PC-9 (cell line): ENCODE measurements at regions not wholly inside any gene's neighbourhood (a gene's known extent, or its start where the extent isn't known, plus 50 kb on each side); places are given as distances from the start of the nearest gene placed in this dataset.

Experiments
- BruUV-seq: library from RNA; stranded (reverse); fragments of 400-500 nt; replicated peaks from 2 replicates; lab custom pipeline; 2021; lab: Mats Ljungman, UMichigan
- CTCF ChIA-PET: fragments of 300-600 bp; sonication (Branson Sonifier 250); formaldehyde crosslinking; loops from one replicate; lab custom pipeline; 2022; ENCODE audit warnings: antibody characterized with exemption; lab: Charles Lee
- POLR2A ChIA-PET: fragments of 300-600 bp; sonication (Branson Sonifier 250); formaldehyde crosslinking; loops from one replicate; lab custom pipeline; 2022; ENCODE audit warnings: antibody characterized with exemption; ENCODE audit not compliant: unreplicated experiment; lab: Charles Lee
- DNase-seq, 2 experiments: peaks; one replicate each; pipeline versions ENCODE4 v3.0.0 to v3.0.0-alpha.2; 2015 to 2022; ENCODE audit warnings: mixed read lengths in 1 of 2
- H2AFZ ChIP-seq: fragments of 200-600 bp; sonication (generic); 2 replicates; pipeline ENCODE4 v1.8.1; 2017; ENCODE audit warnings: antibody characterized with exemption
- H3F3A ChIP-seq: fragments of 200-600 bp; sonication (generic); 2 replicates; pipeline ENCODE4 v1.8.1; 2017; ENCODE audit warnings: antibody characterized with exemption, mild to moderate bottlenecking, low read depth; ENCODE audit not compliant: insufficient read depth
- H3K27ac ChIP-seq: fragments of 200-600 bp; sonication (generic); 2 replicates; pipeline ENCODE4 v1.6.1; 2016; ENCODE audit warnings: mixed run types
- H3K27me3 ChIP-seq: fragments of 200-600 bp; sonication (generic); 2 replicates; pipeline ENCODE4 v1.6.1; 2016; ENCODE audit warnings: low read depth, mixed run types; ENCODE audit not compliant: insufficient read depth
- H3K36me3 ChIP-seq: fragments of 200-600 bp; sonication (generic); 2 replicates; pipeline ENCODE4 v1.6.1; 2016; ENCODE audit warnings: low read depth, mixed run types
- H3K4me1 ChIP-seq: fragments of 200-600 bp; sonication (generic); replicated peaks from 2 replicates; pipeline ENCODE4 v1.6.1; 2016; ENCODE audit warnings: mixed run types; ENCODE audit not compliant: insufficient read depth
- H3K4me2 ChIP-seq: fragments of 200-600 bp; sonication (generic); 2 replicates; pipeline ENCODE4 v1.6.1; 2017; ENCODE audit warnings: mixed run types
- H3K4me3 ChIP-seq: fragments of 200-600 bp; sonication (generic); 2 replicates; pipeline ENCODE4 v1.6.1; 2016; ENCODE audit warnings: mixed run types
- H3K79me2 ChIP-seq: fragments of 200-600 bp; sonication (generic); 2 replicates; pipeline ENCODE4 v1.6.1; 2017; ENCODE audit warnings: low read depth, mixed run types
- H3K9me2 ChIP-seq: fragments of 200-600 bp; sonication (generic); 2 replicates; pipeline ENCODE4 v1.8.1; 2017; ENCODE audit warnings: mild to moderate bottlenecking; ENCODE audit not compliant: insufficient read depth
- H3K9me3 ChIP-seq: fragments of 200-600 bp; sonication (generic); 2 replicates; pipeline ENCODE4 v1.8.1; 2016; ENCODE audit warnings: low read depth; ENCODE audit not compliant: insufficient read depth
- H4K20me1 ChIP-seq: fragments of 200-600 bp; sonication (generic); 2 replicates; pipeline ENCODE4 v1.8.1; 2017; ENCODE audit not compliant: insufficient read depth
- CTCF ChIP-seq: fragments of 200-600 bp; sonication (generic); conservative IDR thresholded peaks from 2 replicates; pipeline ENCODE4 v1.6.1; 2017; ENCODE audit warnings: mixed run types, antibody characterized with exemption, mild to moderate bottlenecking, moderate library complexity
- EZH2 ChIP-seq: fragments of 200-600 bp; sonication (generic); IDR thresholded peaks from 2 replicates; pipeline ENCODE4 v1.8.0; 2017; ENCODE audit warnings: antibody characterized with exemption, low read depth
- intact Hi-C: fragments of 100-400 bp; cut with micrococcal nuclease; formaldehyde crosslinking; loops from one replicate; pipeline ENCODE4 v1.10.0; 2022; ENCODE audit not compliant: unreplicated experiment

GRCh38 chr3:107235193-107235927, 141.9 kb upstream of the CCDC54 start:
- Histone ChIP-seq H2AFZ (no peak overlapping the region), H3K9me3 (no peaks in the 10 kb centered on the region), H3K36me3 (no peaks in the 10 kb centered on the region), H3K4me3 (no peak overlapping the region), H3K79me2 (no peaks in the 10 kb centered on the region), H3F3A (peaks cover 18% of the 10 kb centered on the region), H3K4me2 (peak overlapping the region; percentile 61), H3K4me1 (peaks cover 33% of the 10 kb centered on the region), H4K20me1 (no peaks in the 10 kb centered on the region), H3K27ac (no peak overlapping the region), H3K27me3 (no peaks in the 10 kb centered on the region), H3K9me2 (no peaks in the 10 kb centered on the region)
- POLR2A ChIA-PET = interaction anchor here (0.6 to 0.7 kb wide), 2 partner anchors 10 to 691 kb away, joined by 3 to 4 read pairs; no protein-coding TSS in a partner anchor
- no peak for DNase-seq
- intact Hi-C loops = loop anchor here (5.0 kb wide), 3 partner anchors 427 to 1242 kb away; no protein-coding TSS in a partner anchor
- TF ChIP-seq EZH2 (no peak), CTCF (no peak)
- CTCF ChIA-PET = interaction anchor here (0.5 to 1.8 kb wide), 11 partner anchors 27 to 615 kb away, joined by 3 to 15 read pairs (median 4); no protein-coding TSS in a partner anchor
- BruUV-seq = no TSS peak

DNA sequence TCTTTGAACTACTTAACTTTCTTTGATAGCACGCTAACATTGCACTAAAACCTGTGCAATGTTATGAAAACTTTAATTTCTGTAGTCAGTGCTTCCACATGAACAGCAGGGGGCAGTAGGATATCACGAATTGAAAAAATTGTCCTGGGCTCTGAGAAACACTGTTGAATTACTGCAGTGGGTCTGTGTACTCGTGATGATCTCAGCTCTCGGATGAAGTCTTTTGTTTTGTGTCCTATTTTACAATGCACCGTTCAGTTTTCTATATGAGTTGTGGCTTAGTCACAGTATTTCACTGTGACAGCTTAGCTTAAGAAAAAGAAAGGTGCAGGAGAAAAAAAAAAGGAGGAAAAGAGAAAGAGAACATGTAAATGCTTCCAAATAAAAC, 141.3 kb upstream of the CCDC54 start:
- Histone ChIP-seq H3K9me2 (no peaks in the 10 kb centered on the region), H3K4me1 (peaks cover 33% of the 10 kb centered on the region), H4K20me1 (no peaks in the 10 kb centered on the region), H3K27ac (peak overlapping the region; percentile 23), H3K9me3 (no peaks in the 10 kb centered on the region), H3K4me2 (peak overlapping the region; percentile 61), H3K79me2 (peaks cover 3% of the 10 kb centered on the region), H3K36me3 (no peaks in the 10 kb centered on the region), H3F3A (peaks cover 18% of the 10 kb centered on the region), H3K4me3 (peak overlapping the region; percentile 22; the same call in 1 of the 2 replicates), H2AFZ (no peak overlapping the region), H3K27me3 (no peaks in the 10 kb centered on the region)
- DNase-seq = peak; percentile 51 to 88
- ChIA-PET CTCF (interaction anchor here (0.5 to 1.8 kb wide), 12 partner anchors 28 to 1317 kb away, joined by 3 to 15 read pairs (median 4); no protein-coding TSS in a partner anchor), POLR2A (interaction anchor here (0.5 to 0.7 kb wide), 3 partner anchors 10 to 1316 kb away, joined by 3 to 4 read pairs (median 4); no protein-coding TSS in a partner anchor)
- intact Hi-C loops = loop anchor here (1.0 to 5.0 kb wide), 9 partner anchors 30 to 1316 kb away; no protein-coding TSS in a partner anchor
- TF ChIP-seq CTCF = peak; percentile 99
- TF ChIP-seq EZH2 = no peak
- no TSS peak for BruUV-seq

- Histone ChIP-seq H3K9me3 (no peaks in the 10 kb centered on the region), H3K36me3 (no peaks in the 10 kb centered on the region), H3K4me3 (peak overlapping the region; percentile 22; the same call in 1 of the 2 replicates), H3F3A (peaks cover 18% of the 10 kb centered on the region), H3K27ac (peak overlapping the region; percentile 23), H4K20me1 (no peaks in the 10 kb centered on the region), H3K27me3 (no peaks in the 10 kb centered on the region), H3K4me2 (peak overlapping the region; percentile 61), H3K79me2 (peaks cover 12% of the 10 kb centered on the region), H3K9me2 (no peaks in the 10 kb centered on the region), H3K4me1 (peaks cover 39% of the 10 kb centered on the region), H2AFZ (no peak overlapping the region)
- BruUV-seq = no TSS peak
- CTCF ChIA-PET = interaction anchor here (0.6 to 1.8 kb wide), 8 partner anchors 29 to 1316 kb away, joined by 3 to 14 read pairs (median 3); no protein-coding TSS in a partner anchor
- peak in 1 of 2 experiments; percentile 90 for DNase-seq
- intact Hi-C loops = loop anchor here (1.0 to 5.0 kb wide), 9 partner anchors 30 to 1316 kb away; no protein-coding TSS in a partner anchor
- POLR2A ChIA-PET = interaction anchor here (0.5 to 0.8 kb wide), 2 partner anchors 31 to 77 kb away, joined by 5 to 10 read pairs; no protein-coding TSS in a partner anchor
- TF ChIP-seq CTCF = no peak
- TF ChIP-seq EZH2 = no peak
Measured at GRCh38 chr3:107236655-107237337, 140.4 kb upstream of the CCDC54 start.
